Stimulated activated CD8-positive, alpha-beta memory T cell treated with anti-CD3 and anti-CD28 coated beads, Interleukin-2, amount 100 ng/mL, for 1 hour (primary cell): ENCODE measurements at regions not wholly inside any gene's neighbourhood (a gene's known extent, or its start where the extent isn't known, plus 50 kb on each side); places are given as distances from the start of the nearest gene placed in this dataset.

ENCODE experiments used
- DNase-seq, 2 donors: peaks; one replicate each; pipeline ENCODE4 v3.0.0-alpha.2; 2020; ENCODE audit warnings: low read depth in 2 of 2

DNA sequence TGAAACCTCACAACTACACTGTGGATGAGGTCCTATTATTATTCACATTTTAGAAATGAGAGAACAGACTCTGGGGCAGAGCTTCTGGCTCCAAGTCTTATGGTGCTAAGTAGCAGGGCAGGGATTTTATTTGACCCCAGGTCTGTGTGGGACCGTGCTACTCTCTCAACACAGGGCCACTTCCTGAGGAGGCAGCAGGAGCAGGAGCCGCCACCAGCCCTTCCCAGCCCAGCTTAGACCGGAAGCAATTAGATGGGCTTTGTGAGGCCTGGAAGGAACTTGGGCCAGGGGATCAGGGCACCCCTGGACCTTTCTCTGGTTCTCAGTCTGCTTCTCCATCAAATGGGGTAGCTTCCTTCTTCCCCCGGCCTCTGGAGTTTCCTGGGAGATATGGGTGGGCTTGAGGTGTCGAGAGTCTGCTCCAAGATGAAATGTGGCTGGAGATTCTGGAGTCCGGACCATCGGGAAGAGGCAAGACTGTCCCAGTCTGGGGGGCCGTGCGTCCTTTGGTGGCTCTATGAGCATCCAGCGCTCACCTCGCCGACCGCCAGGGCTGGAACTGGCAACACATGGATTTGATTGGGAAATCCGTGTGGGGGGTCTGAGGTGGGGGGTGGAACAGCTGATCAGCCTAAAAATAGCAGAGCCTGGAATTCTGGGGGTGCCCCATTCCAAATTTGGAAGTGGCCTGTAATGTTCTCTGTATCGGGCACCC, 136.8 kb downstream of the FOXD2 start:
- DNase-seq, result no peak

- no peak for DNase-seq
These were observed 138.3 kb downstream of the FOXD2 start for GRCh38 chr1:47575855-47576757.

- DNase-seq, result no peak
These were observed 138.9 kb downstream of the FOXD2 start for GRCh38 chr1:47576758-47577115.

- no peak for DNase-seq
These were observed 139.6 kb downstream of the FOXD2 start for GRCh38 chr1:47577303-47578025.

DNA sequence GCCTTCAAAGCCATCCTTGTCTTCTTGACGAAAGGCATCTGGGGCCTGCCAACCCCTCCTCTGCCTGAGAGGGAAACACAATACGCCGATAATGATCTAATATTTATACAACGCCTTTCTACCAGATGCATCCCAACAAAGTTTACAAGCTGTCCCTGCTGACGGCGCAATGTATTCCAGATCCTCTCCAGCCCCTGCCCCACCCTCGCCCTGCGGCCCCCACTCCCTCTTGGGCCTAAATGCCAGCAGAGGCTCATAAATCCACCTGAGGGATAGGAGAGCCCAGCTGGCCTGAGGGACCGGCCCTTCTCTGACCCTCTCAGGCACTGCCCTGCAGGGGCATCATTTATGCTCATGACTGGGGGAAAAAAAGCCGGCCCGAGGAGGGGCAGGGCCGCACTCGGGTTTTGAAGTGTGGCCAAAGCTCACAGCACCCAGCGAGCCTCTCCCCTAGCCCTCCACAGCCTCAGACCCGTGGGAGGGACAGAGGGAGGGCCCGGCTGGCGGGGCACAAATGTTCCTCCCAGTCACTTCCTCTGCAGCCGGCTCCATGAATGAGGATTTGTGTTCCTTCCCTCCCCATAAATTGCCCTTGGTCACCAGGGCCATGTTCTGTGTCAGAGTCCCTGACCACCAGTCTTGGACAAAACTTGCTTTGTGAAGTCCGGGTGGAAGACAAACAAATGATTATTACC, 140.3 kb downstream of the FOXD2 start:
- no peak for DNase-seq

DNA sequence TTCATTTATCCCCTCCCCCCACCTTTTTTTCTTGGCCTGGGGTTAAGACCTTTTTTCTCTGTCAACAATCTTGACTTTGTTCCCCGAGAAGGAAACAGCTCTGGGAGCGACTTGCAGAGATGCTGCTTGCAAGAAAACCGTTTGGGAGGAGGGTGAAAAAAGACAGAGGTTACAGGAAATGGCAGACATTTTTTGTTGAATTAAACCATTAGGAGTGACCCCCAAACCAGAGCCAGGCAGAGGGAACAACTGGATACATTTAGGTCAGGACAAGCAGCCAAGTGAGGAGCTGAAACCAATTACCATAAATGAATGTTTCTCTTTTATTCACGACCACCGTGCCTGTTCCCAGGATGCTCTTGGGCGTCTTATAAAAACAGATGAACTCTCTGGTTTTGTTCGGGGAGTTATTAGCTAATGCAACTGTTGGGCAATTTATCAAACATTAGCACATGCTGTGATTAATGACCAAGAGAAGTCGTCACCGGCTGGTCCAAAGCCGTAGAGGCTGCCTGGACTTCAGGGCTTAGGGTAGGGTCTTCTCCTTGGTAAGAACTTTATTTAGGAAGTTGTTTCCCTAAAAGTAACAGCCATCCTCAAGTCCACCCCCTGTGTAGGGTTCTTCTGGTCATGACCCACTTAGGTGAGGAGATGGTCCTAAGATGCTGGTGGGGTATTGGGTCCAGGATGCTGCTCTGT, 141.0 kb downstream of the FOXD2 start:
- no peak for DNase-seq

DNA sequence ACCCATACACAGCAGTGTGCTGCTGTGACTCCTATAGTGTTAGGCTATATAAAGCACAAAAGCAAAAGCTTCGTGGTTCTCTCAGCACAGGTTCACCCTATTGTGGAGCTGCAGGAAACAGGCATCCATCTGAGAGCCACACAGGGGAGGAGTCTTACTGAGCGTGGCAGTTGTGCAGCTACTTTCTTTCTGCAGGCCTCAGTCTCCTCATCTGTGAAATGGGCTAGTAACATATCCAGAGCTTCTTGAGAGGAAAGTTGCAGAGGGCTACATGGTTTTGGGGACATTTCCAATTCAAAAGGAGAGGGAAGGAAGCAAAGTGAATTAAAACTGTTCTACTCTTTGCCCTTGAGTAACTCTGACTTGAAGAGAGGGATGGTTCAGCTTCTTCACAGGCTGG, 142.0 kb downstream of the FOXD2 start:
- DNase-seq, result no peak

DNA sequence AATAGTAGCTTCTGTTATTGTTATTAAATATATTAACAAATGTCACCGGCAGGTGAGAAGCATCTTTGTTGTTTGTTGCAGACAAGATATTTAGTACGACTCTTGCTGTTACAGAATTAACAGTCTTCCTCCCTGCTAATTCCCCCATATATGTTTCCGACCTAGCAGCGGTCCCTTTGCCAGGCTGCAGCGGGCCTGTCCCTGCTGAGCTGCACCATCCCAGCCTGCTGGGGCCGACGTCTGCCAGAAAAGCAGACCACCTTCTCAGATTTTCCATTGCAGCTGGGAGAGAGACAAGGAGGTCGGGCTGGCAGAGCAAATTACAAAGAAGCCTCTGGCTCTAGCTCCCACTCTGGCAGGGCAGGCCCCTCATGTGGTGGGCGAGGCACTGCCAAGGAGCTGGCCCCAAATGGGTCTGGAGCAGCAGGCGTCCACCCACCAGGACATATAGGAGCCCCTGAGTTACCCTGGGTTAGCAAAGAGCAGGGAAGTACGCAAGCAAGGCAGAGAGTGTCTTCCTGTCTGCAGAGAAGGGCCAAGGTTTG, 142.7 kb downstream of the FOXD2 start:
- no peak for DNase-seq

DNA sequence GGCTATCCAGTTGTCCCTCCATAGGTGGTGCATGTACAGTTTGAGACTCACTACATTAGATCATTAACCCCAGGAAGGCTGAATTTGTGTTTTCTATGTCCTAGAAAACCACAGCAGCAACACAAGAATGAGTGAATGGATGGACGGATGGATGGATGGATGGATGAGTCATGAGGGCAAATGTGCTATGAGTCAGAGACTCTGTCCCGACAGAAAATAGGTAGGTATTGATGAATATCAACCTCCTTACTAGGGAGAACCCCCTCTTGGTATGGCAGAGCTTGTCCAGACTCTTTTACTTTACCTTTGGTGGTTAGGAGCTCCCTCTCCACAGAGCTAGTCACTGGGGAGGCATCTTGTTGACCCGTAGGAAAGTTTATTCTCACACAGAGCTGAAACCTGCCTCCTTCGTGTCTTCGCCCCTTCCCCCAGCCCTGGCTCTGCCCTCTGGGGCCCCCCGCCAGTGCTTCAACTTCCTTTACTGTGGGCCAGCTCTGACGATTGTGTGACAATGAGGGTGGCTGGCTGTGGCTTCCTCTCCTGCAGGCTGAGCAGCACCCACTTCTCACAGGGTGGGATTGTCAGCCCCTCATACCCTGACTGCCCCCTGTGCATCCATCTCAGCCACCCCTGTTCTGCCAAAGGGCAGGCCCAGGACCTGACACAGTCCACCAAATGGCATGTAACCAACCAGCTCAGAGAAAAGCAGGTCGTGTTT, 145.2 kb downstream of the FOXD2 start:
- no peak for DNase-seq

DNA sequence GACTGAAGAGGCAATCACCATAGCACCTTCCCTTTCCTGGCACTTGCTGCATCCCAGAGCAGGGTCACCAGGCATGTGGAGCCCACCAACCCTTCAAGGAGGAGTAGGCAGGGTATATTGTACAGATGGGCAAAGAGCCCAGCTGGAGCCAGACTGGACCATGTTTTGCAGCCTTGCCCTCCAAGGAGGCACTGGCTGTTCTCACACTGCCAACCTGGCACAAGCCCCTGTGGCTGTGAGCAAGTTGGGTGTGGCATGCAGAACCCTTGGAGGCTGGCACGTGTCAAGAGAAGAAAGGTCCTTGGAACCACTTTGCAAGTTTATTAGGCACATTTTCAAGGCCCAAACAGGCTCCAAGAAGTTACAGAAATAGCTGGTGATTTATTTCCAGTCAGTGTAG, 146.4 kb downstream of the FOXD2 start:
- DNase-seq, result no peak

- no peak for DNase-seq
These were observed 147.5 kb downstream of the FOXD2 start for GRCh38 chr1:47585141-47585902.

DNA sequence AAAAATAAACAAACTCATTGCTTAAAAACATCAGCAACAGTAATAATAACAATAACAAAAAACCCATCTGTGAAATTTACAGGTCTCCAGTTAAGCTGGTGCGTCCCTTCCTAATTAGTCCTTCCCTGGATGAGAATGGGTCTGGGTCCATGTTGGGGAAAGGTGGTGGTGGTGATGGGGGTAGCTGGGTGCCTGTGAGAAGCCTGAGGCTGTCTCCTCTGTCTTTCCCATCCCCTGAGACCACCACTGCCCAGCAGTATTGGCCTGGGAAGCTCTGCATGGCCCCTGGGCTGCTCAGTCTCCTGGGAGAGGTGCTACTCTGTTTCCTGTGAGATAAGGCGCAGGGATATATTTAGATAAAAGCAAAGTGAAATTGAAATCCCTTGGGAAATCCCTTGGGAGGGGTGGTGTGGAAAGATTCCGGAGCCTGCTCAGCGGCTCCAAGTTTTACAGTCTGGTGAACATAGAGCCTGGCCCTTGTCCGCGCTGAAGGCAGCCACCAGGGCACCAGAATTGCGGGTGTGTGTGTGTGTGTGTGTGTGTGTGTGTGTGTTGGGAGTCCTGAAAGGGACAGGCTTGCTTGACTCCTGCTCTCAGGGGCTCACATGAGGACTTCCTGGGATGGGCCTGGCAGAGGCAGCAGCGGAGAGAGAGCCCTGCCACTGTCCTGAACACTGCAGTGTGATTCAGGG, 150.2 kb downstream of the FOXD2 start:
- no peak for DNase-seq

DNA sequence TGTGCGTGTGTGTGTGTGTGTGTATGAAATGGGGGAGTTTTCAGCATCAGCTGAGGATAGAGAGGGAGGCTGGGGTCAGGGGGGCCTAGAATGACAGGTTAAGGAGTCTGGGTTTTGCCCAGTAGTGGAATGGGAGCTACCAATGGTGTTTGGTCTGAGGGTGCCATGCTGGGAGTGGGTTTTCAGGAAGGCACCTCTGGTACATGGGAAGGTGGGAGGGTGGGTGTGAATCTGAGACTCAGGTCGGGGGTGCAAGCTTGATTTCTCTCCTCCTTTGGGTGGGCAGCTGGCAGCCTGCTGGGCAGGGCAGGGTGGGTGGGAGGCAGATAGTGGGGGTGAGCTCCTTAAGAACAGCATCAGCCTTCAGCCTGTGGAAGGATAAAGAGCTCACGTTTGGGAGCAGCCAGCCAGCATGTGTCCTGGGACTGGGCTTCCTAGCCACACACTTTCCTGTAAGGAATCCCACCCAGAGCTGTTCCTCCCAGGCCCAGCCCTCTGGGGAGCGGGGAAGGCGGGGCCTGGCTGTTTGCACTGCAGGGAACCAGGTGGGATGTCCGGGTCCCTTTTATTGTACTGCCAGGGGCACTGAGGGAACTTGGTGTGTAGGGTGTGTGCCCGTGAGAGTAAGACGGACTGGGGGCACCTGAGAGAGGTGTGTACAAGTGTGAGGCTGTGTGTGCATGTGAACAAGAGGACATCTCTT, 152.8 kb downstream of the FOXD2 start:
- no peak for DNase-seq

- DNase-seq, result no peak
These were observed 154.0 kb downstream of the FOXD2 start for GRCh38 chr1:47591801-47592200.

DNA sequence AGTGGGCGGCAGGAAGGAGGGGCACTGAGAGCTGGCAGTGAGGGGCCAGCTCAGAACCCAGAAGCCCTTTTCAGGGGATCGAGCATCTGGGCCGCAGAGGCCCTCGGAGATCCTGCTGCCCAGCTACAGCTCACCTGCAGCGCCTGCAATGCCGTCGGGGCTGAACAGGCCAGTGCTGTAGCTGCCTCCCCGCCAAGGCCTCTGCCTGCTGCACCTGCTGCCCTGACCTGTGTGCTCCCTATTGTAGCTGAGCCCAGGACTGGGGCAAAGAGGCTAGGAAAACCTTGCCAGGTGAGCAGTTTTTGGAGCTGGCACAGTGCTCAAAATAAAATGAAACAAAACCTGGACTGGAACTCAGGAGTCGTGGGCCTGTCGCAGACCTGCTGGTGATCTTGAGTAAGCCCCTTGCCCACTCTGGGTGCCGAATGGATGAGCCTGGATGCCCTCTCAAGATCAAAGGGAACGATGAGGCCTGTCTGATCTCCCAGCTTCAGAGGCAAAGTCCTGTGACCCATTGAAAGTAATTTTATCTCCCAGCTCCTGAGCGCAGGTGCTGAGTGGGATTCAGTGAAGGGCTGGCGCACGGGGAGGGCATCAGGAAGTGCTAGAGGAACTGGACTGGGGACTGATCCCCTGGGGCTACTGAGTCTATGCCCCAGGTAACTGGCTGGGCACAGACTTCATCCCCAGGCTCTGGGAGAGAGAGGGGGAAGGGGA, 154.6 kb downstream of the FOXD2 start:
- DNase-seq, result no peak

GRCh38 chr1:47593013-47593568, 155.2 kb downstream of the FOXD2 start:
- DNase-seq, result no peak

DNA sequence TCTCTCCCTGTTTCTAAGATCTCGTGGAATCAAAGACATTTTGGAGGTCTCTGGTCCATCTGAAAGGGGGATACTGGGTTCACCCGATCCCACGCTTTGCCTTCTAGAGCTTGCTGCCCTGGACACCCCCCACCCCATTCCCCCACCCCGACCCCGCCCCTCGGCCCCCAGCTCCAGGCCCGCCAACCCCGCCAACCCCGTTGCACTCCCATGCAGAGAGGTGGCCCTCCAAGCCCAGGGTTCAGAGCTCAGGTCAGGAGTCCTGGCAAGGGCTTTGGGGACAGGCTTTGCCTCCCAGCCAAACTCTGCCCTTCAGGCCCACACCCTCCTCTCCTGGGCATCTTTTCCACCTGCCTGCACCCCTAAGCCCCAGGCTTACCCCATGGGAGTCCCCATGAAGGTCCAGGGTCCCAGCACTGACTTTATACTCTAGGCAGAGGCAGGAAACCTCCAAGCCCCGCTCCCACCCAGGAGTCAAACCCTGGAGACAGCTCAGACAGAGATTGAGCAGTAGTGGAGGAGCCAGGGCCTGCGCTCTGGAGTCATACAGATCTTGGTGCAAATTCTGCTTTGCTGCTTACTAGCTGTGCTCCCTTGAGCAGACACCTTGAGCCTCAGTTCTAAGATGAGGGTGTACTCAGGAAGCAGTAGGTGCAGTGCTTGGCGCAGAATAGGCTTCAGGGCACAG, 155.9 kb downstream of the FOXD2 start:
- no peak for DNase-seq
